HG03045 (cell line): ENCODE measurements at regions not wholly inside any gene's neighbourhood (a gene's known extent, or its start where the extent isn't known, plus 50 kb on each side); places are given as distances from the start of the nearest gene placed in this dataset.

Experiments used
- ATAC-seq: cut with Tn5 transposase; IDR thresholded peaks from one replicate; pipeline ENCODE4 v1.9.1; 2021; ENCODE audit warnings: mild to moderate bottlenecking, moderate library complexity; ENCODE audit not compliant: unreplicated experiment

DNA sequence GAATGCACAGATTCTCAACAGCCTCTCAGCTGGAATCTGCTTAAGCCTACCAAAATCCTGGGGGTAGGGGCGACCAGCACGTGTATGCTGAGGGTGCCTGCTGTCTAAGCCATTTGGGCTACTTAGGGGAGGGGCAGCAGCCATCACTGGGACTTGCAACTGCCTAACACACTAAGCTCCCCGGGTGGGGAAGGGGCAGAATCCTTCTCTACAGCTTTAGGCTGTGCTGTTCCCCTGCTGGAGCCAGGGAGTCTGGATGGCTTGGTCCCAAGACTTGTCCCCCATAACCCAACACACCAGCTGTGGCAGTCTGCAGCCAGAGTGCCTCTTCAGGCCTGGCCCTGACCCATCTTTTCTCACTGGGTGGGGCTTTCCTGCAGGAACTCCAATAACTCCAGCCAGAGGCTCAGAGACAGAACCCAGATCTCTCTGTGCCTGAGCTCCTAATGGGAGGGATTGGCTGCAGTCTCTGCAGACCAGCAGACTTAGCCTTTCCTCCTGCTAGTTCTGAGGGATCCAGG is 305.4 kb upstream of the RND3 start:
- no peak for ATAC-seq

DNA sequence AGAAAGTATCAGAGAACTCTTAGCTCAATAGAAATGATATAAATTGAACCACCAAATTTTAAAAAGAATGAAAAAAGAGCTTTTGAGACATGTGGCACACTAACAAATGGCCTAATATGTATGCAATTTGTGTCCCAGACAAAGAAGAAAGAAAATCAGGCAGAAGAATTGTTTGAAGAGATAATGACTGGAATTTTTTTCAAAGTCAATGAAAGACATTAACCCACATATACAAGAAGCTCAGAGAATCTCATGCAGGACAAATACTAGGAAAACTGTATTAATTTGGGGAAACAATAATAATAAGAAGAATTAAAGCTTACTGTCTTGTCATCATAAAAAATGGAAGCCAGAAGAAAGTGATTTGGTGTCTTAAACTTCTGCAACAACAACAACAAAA is 304.1 kb upstream of the RND3 start:
- no peak for ATAC-seq

DNA sequence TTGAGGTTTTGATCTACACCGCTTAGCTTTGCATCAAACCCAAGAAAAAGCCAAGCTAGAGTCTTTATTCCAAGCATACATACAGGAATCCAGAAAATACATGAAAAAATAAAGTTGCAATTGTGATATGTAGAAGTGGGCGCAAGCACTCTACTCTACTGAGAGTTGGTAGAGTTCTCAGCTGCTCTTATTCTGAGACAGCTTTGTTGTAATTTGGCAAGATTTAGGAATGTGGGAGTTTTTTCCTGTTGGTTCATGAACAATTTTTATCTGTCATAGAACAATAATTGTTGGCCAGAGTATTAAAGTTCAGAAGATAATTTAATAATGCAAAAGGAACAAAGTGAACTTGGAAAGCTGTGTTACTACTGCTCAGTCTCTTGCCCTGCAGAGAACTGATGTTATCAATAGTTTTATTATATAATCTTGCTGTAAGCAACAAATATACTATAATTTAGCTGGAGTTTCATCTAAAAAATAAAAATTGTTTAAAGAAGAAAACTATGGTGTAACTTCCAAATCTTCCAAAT is 302.0 kb upstream of the RND3 start:
- ATAC-seq, result no peak

DNA sequence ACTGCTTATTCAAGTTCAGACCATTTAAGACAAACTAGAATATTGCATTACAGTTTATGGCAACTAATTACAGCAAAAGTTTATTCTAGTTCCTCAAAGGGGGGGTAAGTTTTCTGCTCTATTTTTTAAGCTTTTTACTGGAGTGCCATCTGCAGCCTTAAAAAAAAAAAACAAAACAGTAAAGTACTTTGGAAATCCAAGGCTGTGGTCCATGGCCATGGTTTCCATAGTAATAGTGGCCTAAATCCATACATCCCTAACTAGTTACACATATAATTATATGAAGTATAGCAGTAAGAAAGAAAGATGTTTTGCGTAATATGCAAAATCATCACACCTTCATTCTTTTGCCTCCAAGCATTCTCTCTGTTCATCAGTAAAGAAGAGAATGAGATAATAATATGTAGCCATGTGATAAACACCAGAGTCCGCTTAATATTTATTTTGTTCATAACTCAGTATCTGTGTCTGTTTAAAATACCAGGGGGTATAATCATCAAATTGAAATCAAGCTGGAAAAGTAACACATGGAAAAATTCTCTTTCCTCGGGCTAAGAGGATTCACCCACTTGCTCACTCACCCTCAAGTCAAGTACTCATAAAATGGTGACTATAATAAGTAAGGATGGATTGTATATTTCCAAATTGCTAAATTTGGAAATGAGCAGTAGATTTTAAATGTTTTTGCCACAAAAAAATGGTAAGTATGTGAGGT is 301.1 kb upstream of the RND3 start:
- no peak for ATAC-seq

DNA sequence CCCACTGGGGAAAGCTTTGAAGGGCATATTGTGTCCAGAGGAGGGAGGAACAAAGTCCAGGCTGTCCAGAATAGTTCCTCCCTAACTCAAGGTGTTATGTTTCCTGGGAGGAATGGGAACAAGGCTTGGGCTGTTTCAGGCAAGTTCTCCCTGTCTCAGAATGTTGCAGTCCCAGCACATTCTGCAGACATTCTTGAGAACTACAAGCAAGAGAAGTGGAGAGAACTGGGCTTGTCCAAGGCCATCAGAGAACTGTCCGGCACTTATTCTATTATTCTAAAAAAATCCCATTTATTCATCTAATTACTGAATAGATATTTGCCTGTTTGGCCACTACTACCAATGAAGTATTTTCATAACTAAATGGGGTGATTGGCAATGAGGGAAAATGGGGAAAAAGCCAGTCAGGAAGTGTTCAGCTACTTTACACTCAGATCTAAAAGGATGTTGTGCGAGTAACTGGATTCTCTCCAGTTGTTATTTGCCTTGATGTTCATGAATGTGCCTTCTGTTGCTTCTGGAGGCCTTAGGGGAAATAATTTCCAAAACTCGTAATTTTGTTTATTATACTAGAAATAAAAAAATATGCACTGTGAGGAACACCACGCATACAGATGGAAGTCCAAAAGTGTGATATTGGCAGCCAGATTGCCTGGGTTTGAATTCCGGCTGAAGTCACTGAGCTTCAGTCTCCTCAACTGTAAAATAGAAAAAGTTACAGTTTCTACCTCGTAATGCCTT is 300.1 kb upstream of the RND3 start:
- ATAC-seq, result no peak

DNA sequence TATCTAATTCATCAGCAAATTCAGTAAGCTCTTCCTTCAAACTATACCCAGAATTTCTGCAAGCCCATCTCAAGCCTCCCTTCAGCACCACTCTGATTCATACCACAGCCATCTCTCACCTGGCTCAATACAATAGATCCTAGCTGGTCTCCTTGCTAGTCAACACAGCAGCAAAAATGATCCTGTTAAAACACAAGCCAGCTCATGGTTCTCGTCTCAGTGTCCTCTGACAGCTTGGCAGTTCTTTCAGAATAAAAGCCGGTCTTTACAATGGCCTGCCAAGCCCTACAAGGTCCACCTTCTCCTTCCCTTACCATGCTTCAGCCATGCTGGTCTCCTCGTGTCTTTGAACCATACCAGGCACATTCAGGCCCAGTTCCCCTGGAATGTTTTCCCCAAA is 296.9 kb upstream of the RND3 start:
- no peak for ATAC-seq

DNA sequence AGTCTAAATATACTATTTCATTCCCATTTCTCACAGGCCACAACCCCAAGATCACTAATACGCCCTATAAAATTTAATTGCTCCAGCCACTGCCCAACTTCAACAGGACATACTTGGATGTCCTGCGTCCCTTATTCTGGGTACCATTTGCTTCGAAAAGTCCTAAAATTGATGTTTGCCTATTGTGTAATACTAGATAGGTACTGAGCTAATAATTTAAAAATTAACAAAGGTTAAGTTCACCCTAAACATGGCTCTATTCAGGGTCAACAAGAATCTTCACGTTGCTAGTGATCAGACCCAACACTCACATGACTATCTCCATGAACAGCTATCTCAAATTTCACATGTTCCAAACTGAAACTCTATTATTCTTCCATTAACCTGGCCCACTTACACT is 296.4 kb upstream of the RND3 start:
- ATAC-seq, result no peak

DNA sequence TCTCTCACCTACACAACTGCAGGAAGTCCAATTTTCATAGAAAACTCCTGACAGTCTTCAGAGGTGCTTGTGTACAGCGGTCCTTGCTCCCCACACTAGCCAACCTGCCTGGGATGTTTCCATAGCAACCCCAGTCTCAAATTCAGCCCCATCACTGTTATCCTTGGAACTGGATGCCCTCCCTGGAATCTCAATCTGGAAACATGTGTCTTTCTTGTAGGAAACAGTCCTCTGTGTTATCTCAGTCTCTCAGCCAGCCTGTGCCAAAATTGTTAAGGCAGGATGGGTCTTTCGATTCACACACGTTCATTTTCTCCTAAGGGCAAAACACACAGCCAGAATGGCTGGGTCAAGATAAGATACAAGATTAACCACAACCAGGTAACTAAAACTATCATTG is 295.5 kb upstream of the RND3 start:
- no peak for ATAC-seq

DNA sequence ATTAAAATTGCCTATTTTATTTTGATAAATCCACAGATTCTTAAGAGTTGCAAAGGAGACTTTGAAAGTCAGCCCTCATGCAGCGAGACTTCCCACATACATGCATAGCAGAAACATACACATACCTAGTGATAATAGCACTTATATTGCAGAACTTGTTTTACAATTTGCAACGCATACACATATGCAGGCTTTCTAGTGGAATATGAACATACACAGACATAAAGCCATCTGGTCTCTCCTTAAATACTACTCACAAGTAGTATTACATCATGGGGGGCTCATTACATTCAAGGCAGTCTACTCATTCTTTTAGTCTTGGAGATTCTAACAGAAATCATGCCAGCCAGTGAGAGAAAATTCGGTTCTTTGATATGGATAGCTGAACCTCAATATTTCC is 295.1 kb upstream of the RND3 start:
- no peak for ATAC-seq

DNA sequence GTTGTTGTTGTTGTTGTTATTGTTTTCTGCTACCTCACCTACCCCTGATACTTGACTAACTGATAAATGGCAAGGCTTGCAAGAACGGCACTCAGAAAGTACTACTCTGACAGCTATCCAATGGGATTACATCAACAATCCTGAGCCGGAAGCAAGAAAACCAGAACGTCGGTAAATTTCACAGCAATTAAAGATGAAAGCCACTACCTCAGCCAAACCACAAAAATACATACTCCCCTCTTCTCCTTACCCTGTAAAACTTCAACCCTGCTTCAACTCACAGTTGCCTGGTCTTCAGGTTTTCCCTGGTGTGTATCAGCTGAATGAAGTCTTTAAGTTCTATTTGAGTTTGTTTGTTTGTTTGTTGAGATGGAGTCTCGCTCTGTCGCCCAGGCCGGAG is 293.7 kb upstream of the RND3 start:
- ATAC-seq, result no peak

DNA sequence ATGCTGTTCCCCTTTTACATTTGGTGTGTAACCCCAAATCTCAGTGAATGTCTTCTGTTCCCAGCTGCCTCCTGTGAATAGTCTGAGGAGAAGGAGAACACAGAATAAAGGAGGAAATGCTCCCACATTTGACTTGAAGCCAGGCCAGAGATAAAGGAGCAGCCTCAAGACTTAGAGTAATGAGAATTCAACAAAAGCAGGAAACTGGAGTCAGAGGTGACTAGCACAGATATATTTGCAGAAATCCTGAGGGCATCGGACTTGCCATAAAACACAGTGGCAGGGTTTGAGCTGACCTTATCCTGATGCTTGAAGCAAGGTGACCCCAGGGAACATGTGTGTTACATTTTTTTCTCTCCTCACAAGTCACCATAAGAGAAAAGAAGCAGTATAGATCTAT is 291.4 kb upstream of the RND3 start:
- no peak for ATAC-seq

DNA sequence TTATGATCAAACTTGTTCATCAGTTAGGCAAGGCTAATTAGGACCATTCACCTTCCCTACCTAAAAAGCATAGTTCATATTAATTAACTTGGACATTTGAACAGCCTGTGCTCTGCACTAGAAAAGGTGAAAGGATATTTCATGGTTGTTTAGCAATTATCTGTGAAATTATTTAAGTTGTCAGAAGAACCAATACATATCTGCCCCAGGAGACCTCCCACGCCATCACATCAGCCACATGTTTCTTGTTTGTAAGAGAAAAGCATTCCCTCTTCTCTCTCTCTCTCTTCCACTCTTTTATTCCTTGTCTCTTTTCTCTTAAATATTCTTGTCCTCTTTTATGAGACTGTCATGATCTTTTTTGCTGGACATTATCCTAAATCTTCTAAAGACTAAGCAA is 282.0 kb upstream of the RND3 start:
- ATAC-seq, result no peak

DNA sequence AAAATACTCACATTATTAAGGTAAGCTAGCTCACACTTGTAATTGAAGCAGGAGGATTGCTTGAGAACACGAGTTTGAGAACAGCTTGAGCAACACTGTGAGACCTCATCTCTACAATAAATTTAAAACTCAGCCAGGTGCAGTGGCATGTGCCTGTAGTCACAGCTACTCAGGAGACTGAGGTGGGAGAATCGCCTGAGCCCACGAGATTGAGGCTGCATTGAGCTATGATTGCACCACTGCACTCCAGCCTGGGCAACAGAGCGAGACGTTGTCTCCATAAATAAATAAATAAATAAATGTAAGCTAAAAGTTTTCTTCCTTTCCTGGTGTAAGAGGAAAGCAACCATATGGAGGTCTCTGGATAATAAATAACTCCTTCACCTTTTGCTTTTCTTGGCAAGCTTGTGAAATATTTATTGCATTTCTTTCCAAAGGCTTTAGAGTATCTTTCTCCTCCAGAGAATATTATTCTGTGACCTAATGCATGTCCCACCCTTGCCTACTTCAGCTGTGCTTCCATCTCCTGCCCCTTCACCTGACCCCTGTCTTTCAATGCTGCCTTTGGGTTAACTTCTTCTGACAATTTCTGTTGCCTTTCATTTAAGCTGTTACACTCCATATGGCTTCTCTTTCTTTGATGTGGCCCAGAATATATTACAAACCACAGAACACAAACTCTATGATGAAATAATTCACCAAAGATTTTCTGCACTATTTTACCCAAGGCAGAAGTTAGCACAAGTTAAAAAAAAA is 280.7 kb upstream of the RND3 start:
- ATAC-seq, result no peak

DNA sequence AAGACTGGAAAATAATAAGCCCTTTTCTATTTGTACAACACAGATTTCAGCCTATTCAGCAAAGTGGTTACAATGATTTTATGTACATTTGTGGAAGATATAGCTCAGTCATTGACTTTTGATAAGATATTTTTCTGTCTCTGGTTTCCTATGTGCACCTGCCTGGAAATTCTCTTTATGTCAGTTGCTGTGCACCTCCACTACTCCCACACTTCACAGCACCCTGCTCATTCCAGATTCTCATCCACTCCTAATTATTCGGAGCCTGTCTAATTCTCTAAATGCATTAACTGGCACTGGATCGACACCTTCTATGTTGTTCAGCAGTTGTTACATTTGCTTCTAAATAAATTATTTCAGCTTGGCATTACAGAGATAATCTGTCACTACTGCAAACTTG is 275.1 kb upstream of the RND3 start:
- no peak for ATAC-seq

DNA sequence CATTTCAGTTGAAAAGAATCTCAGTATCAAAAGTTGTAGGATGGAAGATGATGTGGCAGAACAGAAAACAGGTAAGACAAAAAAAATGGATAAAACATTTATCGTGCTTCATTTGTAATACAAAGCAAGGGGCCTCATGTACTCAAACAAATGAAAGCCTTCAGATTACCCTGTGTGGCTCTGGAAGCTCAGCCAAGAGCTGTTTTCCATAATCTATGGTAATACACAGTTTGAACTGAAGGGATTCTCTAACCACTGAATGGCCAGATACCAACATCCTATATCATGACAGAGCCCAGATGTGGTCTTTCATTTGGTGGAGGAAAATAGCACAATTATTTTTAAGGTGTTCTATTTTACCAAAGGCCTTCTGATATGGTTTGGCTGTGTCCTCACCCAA is 272.1 kb upstream of the RND3 start:
- ATAC-seq, result no peak

DNA sequence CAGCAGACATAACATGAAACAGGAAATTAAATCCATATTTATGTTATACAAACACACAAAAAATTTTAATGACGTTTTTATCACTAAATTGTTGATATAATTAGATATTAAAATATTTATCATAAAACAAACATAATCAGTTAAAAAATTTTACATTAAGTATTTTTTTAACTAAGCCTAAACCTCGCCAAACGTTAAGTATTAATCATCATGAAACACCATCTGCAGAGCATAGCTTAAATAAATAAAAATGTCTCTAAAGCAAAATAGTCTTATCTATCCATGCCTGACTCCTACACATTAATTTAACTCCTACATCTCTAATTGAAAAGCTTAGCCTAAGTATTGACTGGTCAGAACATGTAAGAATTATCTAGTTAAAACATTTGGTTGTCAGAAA is 271.6 kb upstream of the RND3 start:
- no peak for ATAC-seq

DNA sequence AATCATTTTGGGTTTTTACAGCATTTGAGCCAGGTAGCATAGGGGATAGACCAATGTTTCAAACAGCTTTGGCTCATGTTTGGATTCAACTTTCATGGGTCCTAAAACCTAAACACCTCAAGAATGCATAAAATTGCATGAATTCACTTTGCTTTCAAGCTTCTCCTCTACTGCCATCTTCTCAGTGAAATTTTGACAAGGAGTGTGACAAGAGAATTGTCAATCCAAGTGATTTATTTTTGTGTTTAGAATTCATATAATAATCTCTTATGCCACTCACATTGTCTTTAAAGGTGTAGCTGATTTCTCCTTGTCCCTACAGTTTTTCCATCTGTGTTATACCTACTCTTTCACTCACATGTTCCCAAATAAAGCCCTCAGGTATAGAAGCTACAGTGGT is 264.8 kb upstream of the RND3 start:
- ATAC-seq, result no peak

DNA sequence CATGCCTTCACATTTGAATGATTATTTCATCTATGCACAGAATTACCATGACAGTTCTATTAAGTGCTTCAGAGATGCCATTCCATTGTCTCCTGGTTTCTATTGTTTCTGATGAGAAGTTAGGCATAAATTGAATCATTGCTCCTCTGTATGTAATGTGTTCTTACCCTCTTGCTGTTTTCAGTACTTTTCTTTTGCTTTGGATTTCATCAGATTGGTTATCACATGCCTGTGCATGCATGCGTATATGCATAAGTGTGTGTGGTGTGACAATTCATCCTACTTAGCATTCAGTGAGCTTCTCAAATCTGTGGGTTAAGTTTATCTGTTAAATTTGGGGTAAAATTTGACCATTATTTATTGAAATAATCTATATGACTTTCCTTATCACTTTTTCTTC is 263.3 kb upstream of the RND3 start:
- ATAC-seq, result no peak

DNA sequence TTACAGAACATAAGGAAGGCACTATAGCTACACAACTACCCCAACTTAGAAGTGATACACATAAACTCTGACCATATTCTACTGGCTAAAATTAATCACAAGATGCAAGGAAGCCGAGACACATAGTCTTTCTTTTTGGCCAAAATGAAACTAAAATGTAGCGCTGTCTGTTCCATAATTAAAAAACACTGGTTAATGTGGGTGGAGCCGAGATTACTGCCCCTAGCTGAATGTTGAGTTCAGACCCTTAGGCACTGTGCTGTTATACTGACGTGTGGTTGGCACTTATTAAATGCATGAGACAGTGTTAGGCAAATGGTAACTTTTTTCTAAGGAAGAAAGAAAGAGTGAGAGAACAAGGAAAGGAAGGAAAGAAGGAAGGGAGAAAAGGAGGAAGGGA is 254.6 kb upstream of the RND3 start:
- ATAC-seq, result no peak

DNA sequence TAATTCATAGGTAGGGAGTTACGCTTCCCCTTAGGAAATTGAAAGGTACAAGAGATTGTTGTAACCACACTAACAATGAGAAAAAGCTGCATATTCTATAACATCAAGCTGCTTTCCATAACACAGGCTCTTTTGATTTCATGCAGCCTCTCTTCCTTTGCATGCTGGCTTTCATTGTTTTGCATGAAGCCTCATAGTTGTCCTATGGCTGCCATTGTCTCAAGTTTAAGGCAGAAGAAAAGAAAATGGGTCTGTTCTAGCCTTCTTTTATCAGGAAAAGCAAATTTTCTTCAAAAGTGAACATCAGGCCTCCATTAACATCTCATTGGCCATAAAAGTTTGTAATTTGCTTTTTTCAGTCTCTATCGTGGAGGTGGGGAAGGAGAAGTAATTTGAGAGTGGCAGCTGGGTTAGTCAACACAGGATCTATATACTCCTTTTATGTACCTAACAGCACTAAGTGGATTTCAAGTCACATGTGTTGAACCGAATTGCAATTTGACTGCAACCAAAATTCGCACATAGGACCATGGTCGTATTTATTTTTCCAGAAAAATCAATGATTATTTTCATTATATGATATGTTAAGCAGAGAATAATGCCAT is 248.5 kb upstream of the RND3 start:
- ATAC-seq, result no peak

DNA sequence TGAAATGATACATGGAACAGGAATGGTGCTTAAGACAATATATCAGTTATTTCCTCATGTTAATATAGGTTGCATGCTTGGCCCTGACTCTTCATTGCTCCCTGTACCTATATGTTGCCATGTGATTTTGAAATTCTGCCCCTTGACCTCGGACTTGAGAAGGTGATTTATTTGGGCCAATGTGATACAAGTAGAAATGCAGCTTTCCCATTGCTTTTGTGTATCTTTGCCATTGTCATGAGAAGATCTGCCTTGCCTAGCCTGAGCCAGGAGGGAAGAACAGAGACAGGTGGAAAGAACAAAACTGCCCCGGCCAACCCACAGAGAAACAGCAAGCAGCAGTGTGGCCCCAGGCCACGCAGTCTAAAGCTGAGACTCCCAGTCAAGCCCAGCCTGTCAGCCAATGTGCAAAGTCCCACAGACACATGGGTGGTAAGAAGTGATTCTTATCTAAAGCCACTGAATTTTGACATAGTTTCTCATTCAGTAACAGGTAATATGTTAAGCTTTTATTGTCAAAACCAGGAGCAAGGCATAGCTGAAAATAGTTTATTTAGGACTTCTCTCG is 245.7 kb upstream of the RND3 start:
- ATAC-seq, result no peak
